Stimulated activated CD8-positive, alpha-beta memory T cell treated with anti-CD3 and anti-CD28 coated beads, Interleukin-12 subunit alpha, Interleukin-12 subunit beta, amount 100 ng/mL, for 24 hours (primary cell): ENCODE measurements at regions not wholly inside any gene's neighbourhood (a gene's known extent, or its start where the extent isn't known, plus 50 kb on each side); places are given as distances from the start of the nearest gene placed in this dataset.
"Not testable (repeated sequence)": the region's sequence is repeated elsewhere in the genome, so short reads cannot be mapped to it uniquely, and the experiment has no call there.

ENCODE experiments used
- DNase-seq: peaks from one replicate; pipeline ENCODE4 v3.0.0-alpha.2; 2020; ENCODE audit errors: extremely low read depth

DNA sequence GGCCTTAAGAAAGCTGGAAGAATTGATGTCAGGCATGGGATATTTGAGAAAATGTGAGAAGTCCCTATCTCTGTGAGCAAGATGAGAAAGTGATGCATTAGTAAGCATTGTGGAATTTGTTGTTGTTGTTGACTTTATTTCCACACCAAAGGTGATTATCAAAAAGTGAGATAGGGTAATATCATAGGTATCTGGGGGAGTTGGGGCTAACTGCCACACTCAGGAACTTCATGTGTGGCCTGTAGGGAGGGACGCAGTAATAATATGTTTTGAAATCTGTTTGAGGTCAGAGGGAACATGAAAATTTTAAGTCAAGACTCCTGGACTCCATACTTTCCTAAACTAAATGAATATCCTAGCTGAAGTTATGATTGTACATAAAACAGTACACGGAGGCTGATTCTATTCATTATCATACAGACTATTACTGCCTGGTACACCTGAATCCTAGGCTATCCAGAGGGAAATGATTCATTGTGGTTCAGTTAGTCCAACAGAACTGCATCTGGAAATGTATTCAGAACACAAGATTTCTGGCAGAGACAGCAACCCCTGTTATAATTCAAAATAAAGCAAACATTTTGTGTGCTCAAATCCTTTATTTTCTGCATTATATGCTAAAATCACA is 304.8 kb downstream of the CPS1 start:
- DNase-seq, result no peak

GRCh38 chr2:210862283-210863065 is 306.1 kb downstream of the CPS1 start:
- DNase-seq, result no peak

GRCh38 chr2:210863283-210863682 is 306.9 kb downstream of the CPS1 start:
- DNase-seq, result no peak

- not testable (repeated sequence) for DNase-seq
These were observed 315.2 kb downstream of the CPS1 start for GRCh38 chr2:210871566-210871965.

- DNase-seq, result no peak
These were observed 317.2 kb downstream of the CPS1 start for GRCh38 chr2:210873631-210874030.

DNA sequence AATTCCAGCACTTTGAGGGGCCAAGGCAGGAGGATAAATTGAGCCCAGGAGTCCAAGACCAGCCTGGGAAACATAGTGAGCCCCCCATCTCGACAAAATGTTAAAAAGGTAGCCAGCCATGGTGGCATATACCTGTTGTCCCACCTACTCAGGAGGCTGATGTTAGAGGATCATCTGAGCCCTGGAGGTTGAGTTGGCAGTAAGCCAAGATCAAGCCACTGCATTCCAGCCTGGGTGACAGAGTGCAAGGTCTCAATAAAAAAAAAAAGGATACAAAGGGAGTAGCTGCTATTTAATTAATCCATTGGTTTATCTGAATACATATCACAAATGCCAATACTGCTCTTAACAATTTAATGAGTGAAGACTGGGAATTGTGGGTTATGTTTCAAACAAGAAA is 327.8 kb downstream of the CPS1 start:
- no peak for DNase-seq

- DNase-seq, result no peak
These were observed 331.6 kb downstream of the CPS1 start for GRCh38 chr2:210888035-210888434.

DNA sequence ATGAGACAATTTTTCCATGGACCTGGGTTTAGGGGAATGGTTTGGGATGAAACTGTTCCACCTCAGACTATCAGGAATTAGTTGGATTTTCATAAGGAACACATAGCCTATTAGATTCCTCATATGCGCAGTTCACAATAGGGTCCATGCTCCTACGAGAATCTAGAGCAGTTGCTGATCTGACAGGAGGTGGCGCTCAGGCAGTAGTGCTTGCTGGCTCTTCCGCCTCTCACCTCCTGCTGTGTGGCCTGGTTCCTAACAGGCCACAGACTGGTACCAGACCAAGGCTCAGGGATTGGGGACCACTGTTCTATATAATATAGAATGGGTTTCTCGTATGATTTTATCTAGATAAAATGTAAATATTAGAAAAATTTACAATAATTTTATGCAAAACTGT is 338.7 kb downstream of the CPS1 start:
- no peak for DNase-seq

DNA sequence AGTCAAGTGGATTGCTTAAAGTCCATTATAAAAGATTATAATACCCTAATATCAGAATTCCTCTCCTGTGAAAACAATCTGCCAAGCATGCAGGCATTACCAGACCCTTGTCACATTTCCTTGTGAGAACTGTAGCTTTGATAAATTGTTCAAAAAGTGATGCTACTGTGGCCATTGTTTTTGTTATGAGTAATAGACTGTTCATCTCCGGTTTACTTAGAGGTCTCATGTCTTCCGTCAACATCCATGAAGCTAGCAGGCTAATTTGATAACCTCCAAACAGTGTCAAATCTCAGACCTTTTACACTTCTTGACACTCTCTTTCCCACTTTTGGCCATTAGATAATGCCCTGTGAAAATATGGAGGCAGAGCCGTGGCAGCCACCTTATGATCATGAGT is 342.7 kb downstream of the CPS1 start:
- no peak for DNase-seq

DNA sequence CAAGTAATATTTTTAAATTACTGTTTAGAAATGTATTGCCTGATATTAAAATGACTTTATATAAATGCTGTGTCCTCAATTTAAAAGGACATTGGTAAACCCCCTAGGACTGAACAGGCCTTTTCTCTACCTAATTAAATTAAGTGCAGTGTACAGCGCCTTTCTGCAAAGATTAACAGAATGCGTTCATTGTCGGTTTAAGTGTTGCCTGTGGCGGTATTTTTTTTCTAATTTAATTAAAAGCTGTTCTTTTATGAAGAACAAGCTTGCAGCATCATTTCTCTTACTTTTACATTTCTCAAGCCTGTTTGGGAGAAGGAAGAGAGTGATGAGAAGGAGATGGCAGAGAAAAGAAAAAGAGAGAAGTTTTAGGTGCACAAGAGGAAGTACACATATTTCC is 344.9 kb downstream of the CPS1 start:
- DNase-seq, result no peak

GRCh38 chr2:210912779-210913178 is 356.4 kb downstream of the CPS1 start:
- DNase-seq, result no peak

DNA sequence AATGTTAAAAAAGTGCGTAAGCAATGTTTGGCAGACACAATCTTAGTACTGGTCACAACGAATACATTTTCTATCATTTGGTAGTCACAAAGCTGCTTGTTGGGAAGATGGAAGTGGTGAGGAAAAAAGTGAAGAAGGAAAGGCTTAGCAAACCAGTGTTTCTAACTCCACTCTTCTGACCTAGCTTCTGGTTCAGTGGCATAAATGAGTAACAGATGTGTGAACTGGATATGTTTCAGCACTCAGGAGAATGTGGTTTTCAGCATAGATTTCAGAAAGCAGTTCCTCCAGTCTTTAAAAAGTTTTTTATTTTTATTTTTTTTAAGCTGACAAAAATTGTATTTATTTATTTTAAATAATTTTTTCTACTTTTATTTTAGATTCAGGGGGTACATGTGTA is 357.1 kb downstream of the CPS1 start:
- DNase-seq, result no peak

DNA sequence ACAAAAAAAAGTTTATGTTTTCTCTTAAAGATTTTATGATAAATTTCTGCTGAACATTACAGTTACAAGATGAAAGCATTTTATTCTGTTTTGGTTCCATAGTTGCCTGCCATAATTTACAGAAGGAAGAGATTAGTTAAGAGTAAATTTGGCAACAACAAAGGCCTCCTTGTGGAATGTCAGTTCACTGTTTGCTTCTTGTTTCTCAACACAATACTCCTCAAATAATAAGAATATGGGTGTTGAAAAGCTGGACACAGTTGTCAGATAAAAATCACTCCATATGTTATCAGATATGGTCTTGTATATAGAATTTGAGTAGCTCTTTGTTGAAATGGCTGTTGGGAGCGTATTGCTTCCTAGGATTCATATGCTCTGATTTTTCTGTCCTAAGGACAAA is 359.5 kb downstream of the CPS1 start:
- DNase-seq, result no peak

DNA sequence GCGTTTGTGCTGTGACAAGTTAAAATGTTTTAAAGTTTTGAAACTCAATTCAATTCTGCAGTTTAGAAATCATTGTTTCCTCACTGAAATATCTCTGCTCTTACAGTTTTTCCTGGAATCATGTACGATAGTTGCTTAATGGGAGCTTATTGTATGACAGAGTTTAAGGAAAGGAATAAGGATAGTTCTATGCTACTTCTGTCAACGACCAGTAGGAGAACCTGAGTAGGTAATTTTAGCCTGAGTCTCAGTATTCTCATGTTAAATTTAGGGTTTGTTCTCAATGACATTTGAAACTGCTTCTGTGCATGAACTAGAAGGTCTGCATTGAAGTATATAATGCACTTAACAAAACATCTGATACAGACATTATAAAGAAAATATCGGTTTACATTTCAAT is 361.1 kb downstream of the CPS1 start:
- no peak for DNase-seq

GRCh38 chr2:210919128-210919527 is 362.7 kb downstream of the CPS1 start:
- DNase-seq, result no peak

DNA sequence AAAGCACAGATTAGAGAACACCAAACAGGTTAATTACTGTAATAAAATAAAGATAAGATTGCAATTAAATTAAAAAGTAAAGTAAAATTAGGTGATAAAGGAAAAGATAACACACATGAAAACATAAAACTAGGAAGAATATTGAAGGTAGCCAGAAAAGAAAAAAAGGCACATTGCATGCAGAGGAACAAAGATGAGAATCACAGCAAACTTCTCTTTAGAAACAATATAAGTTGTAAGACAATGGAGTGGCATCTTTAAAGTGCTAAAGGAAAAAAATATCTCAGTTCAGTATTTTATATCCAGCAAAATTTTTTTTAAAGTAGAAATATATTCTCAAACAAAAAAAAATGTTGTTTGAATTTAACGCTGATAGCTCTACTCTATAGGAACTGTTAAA is 366.0 kb downstream of the CPS1 start:
- no peak for DNase-seq

GRCh38 chr2:210928714-210929113 is 372.3 kb downstream of the CPS1 start:
- no peak for DNase-seq

- no peak for DNase-seq
These were observed 381.8 kb downstream of the CPS1 start for GRCh38 chr2:210938228-210938627.

- DNase-seq, result no peak
These were observed 390.0 kb downstream of the CPS1 start for GRCh38 chr2:210946395-210946794.

GRCh38 chr2:210950434-210951060 is 394.1 kb downstream of the CPS1 start:
- not testable (repeated sequence) for DNase-seq

DNA sequence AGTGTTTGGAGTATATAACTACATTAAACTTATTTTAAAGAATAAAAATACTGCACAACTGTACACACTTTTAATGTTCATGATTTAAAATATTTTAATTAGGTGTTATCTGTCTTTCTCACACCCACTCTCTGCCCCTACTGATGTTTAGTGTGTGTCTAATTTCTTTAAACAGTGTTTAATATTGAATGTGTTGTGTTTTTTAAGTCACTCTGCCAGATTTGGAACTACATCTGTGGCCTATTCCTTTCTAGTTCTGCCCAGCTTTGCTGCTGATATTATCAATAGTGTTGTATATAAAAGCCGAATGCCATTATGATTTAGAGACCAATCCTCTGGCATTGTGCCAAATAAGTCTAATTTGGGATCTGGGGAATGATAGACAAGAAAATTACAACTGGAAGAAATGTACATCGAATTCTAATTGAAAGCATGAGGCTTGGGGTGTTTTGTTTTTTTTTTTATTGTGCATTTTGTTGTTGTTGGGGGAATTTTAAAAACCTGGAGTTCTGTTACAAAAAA is 398.0 kb downstream of the CPS1 start:
- no peak for DNase-seq

- DNase-seq, result no peak
These were observed 399.2 kb downstream of the CPS1 start for GRCh38 chr2:210955591-210955990.

DNA sequence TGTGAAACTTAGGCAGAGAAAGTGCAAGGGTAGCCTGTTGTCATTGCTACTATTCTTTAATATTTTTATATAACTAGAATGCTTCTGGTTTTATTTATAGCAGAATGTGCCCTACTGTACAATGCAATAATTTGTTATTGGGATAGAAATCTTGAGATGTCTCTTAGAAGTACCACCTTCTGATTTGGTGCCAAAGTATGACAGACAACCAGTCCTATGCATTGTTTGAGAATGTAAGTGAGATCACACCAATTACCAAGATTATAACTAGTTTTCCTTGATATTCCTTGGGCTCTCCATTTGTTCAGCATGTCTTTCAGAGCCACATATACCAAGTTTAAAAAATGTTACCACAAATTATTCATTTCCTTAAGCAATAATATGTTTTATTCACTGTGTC is 399.7 kb downstream of the CPS1 start:
- no peak for DNase-seq
